HEK293T (cell line): ENCODE measurements at regions not wholly inside any gene's neighbourhood (a gene's known extent, or its start where the extent isn't known, plus 50 kb on each side); places are given as distances from the start of the nearest gene placed in this dataset.

Experiments used
- CTCF ChIA-PET: fragments of 350-600 bp; formaldehyde crosslinking; extraction: SDS; loops from one replicate; lab custom pipeline; 2021; ENCODE audit warnings: antibody characterized with exemption, inconsistent platforms; lab: Yijun Ruan, JAX
- POLR2A ChIA-PET: fragments of 350-600 bp; formaldehyde crosslinking; extraction: SDS; loops from one replicate; lab custom pipeline; 2020; ENCODE audit warnings: antibody characterized with exemption, inconsistent platforms; lab: Yijun Ruan, JAX
- DNase-seq: peaks from one replicate; pipeline ENCODE4 v3.0.0; 2012; ENCODE audit warnings: mixed read lengths; ENCODE audit errors: extremely low spot score
- ARNT ChIP-seq: fragments of 450-650 bp; IDR thresholded peaks from 2 replicates; pipeline ENCODE4 v1.6.1; 2017; ENCODE audit warnings: mild to moderate bottlenecking
- BHLHE40 ChIP-seq: fragments of 450-650 bp; IDR thresholded peaks from 2 replicates; pipeline ENCODE4 v1.6.1; 2016; ENCODE audit warnings: mild to moderate bottlenecking, moderate library complexity, borderline replicate concordance
- CTBP1 ChIP-seq: fragments of 450-650 bp; IDR thresholded peaks from 2 replicates; pipeline ENCODE4 v1.6.1; 2016; ENCODE audit warnings: borderline replicate concordance
- ELF4 ChIP-seq: fragments of 450-650 bp; IDR thresholded peaks from 2 replicates; pipeline ENCODE4 v1.6.1; 2017; ENCODE audit warnings: antibody characterized with exemption
- FOXA1 ChIP-seq: fragments of 450-650 bp; IDR thresholded peaks from 2 replicates; pipeline ENCODE4 v1.6.1; 2016; ENCODE audit warnings: mild to moderate bottlenecking
- FOXK2 ChIP-seq: fragments of 450-650 bp; IDR thresholded peaks from 2 replicates; pipeline ENCODE4 v1.6.1; 2016; ENCODE audit warnings: mild to moderate bottlenecking
- FOXM1 ChIP-seq: fragments of 450-650 bp; IDR thresholded peaks from 2 replicates; pipeline ENCODE4 v1.6.1; 2017; ENCODE audit warnings: mild to moderate bottlenecking, borderline replicate concordance
- HDGF ChIP-seq: fragments of 450-650 bp; IDR thresholded peaks from 2 replicates; pipeline ENCODE4 v1.6.1; 2017; ENCODE audit warnings: antibody characterized with exemption, borderline replicate concordance
- L3MBTL2 ChIP-seq: fragments of 450-650 bp; conservative IDR thresholded peaks from 2 replicates; pipeline ENCODE4 v1.6.1; 2016; ENCODE audit warnings: mild to moderate bottlenecking
- LEF1 ChIP-seq: fragments of 450-650 bp; IDR thresholded peaks from 2 replicates; pipeline ENCODE4 v1.6.1; 2017; ENCODE audit warnings: mild to moderate bottlenecking, borderline replicate concordance
- NFRKB ChIP-seq: fragments of 450-650 bp; IDR thresholded peaks from 2 replicates; pipeline ENCODE4 v1.6.1; 2016; ENCODE audit warnings: mild to moderate bottlenecking, moderate library complexity
- SP1 ChIP-seq: fragments of 450-650 bp; IDR thresholded peaks from 2 replicates; pipeline ENCODE4 v1.6.1; 2017
- SUZ12 ChIP-seq: fragments of 450-650 bp; IDR thresholded peaks from 2 replicates; pipeline ENCODE4 v1.6.1; 2016; ENCODE audit warnings: mild to moderate bottlenecking
- TARDBP ChIP-seq: fragments of 450-650 bp; IDR thresholded peaks from 2 replicates; pipeline ENCODE4 v1.6.1; 2016
- ZNF384 ChIP-seq: fragments of 450-650 bp; IDR thresholded peaks from 2 replicates; pipeline ENCODE4 v1.6.1; 2016
- TF ChIP-seq, protein P1 (sequence below): fragments of 450-650 bp; IDR thresholded peaks from 2 replicates; pipeline ENCODE4 v1.6.1; 2016

GRCh38 chr14:54213536-54213935, 183.3 kb upstream of the CDKN3 start:
- DNase-seq, result no peak
- no peak for TF ChIP-seq NFRKB
- TF ChIP-seq FOXK2, result no peak
- no peak for TF ChIP-seq FOXM1
- TF ChIP-seq SUZ12, result no peak
- TF ChIP-seq ZNF384, result no peak
- no peak for TF ChIP-seq SP1
- TF ChIP-seq L3MBTL2, result no peak
- no peak for TF ChIP-seq ARNT
- TF ChIP-seq CTBP1, result no peak
- TF ChIP-seq, protein P1, sequence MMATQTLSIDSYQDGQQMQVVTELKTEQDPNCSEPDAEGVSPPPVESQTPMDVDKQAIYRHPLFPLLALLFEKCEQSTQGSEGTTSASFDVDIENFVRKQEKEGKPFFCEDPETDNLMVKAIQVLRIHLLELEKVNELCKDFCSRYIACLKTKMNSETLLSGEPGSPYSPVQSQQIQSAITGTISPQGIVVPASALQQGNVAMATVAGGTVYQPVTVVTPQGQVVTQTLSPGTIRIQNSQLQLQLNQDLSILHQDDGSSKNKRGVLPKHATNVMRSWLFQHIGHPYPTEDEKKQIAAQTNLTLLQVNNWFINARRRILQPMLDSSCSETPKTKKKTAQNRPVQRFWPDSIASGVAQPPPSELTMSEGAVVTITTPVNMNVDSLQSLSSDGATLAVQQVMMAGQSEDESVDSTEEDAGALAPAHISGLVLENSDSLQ, result no peak
- TF ChIP-seq BHLHE40, result no peak
- no peak for TF ChIP-seq ELF4
- CTCF ChIA-PET, result no interaction called here
- POLR2A ChIA-PET, result no interaction called here

DNA sequence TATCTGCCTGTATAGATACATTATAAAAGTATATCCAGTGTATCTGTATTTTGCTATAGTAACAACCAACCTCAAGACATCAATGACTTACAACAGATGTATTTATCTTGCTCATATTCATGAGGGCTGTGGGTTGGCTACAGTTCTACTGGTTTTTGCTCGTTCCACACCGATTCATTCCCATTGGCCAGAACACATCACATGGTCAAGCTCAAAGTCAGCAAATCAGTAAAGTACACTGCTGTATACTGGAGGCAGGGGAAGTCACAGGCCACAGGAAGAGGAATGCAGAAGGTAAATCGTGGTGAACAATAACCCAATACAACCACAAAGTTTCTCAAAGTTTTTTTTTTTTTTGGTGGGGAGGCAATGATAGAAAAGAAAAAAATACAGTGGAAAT, 180.0 kb upstream of the CDKN3 start:
- TF ChIP-seq SUZ12, result no peak
- CTCF ChIA-PET, result interaction anchor here (0.6 kb wide), 1 partner anchor 755 kb away, joined by 3 read pairs; no protein-coding TSS in a partner anchor
- no peak for DNase-seq
- POLR2A ChIA-PET, result no interaction called here

DNA sequence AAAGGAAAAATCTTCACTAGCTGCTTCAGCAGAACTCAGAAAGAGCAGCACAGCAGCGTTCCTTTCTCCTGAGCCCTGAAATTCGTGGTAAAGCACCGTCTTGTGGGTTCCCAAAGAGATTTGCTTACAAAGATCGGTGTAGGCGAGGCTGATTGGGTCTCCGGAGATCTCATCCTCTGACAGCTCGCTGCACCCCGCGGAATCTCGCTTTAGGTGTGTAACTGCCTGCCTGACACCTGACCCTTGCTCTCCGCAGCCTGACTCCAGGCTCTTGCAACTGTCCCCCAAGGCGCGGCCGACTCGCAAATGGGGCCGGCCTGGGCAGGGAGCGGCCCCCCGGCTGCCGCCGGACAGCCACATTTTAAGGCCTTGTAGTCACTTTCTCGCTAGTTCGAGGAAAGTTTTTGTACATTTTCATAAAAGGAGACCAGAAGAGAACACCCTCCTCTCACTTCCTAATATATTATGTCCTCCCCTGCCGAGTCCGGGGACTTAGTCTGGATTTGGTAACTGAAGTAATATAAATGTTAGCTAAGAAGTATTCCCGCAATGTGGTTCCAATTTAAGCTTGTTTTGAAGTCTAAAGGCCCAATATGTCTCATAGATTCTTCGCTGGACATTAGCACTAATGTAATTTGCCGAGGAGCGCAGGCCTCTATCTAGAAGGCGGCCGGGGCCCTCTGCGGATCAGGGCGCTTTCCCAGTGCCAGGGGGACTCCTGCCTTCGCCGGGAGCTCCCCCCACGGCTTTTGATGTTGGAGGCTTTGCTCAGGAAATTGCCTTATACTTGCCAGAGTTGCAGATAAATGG, 177.3 kb upstream of the CDKN3 start:
- ChIA-PET CTCF (no interaction called here), POLR2A (interaction anchor here (0.7 kb wide), 1 partner anchor 114 kb away, joined by 3 read pairs; no protein-coding TSS in a partner anchor)
- TF ChIP-seq FOXM1, result no peak
- TF ChIP-seq ZNF384, result no peak
- TF ChIP-seq SUZ12, result no peak
- DNase-seq, result no peak

DNA sequence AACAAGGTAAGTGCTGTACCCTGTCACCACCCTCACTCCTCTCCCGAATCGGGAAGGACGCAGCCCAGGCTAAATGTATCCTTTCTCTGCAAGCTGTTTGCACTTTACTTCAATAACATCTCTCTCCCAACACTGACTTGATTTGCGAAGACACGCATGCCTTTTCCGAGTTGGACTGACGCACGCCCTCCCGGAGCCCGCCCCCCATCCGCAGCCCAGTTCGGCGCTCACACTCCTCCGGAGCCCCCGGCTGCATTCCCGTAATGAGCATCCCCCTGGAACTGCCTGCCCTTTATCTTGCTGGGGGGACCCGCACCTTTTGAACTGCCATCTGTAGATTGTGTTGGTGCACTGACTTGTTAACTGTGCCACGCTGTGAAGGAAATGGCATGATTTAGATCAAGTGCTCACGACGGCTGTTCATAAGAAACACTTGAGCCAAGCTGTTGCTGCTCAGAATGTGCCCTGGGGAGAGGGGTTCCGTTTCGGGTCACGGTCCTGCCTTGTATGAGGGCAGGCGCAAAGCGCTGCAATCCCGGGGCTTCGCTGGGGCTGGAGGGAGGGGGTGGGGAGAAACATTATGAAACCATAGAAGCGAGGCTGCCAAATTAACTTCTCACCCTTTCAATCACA, 176.6 kb upstream of the CDKN3 start:
- ChIA-PET CTCF (interaction anchor here (0.6 kb wide), 1 partner anchor 50 kb away, joined by 3 read pairs; no protein-coding TSS in a partner anchor), POLR2A (no interaction called here)
- TF ChIP-seq LEF1 (no peak), BHLHE40 (no peak), NFRKB (no peak), CTBP1 (no peak), ARNT (no peak), ZNF384 (no peak), SUZ12 (no peak), FOXK2 (no peak), FOXM1 (no peak), SP1 (no peak), FOXA1 (no peak)
- TF ChIP-seq, protein P1, result no peak
- no peak for DNase-seq

GRCh38 chr14:54220704-54221431, 175.9 kb upstream of the CDKN3 start:
- ChIA-PET POLR2A (no interaction called here), CTCF (interaction anchor here (0.5 to 0.6 kb wide), 2 partner anchors 51 to 1387 kb away, joined by 3 to 4 read pairs; no protein-coding TSS in a partner anchor)
- no peak for TF ChIP-seq SUZ12
- TF ChIP-seq ARNT, result no peak
- no peak for TF ChIP-seq BHLHE40
- TF ChIP-seq LEF1, result no peak
- TF ChIP-seq L3MBTL2, result no peak
- TF ChIP-seq HDGF, result no peak
- no peak for TF ChIP-seq FOXA1
- no peak for TF ChIP-seq TARDBP
- TF ChIP-seq, protein P1, result no peak
- no peak for TF ChIP-seq ZNF384
- no peak for TF ChIP-seq ELF4

DNA sequence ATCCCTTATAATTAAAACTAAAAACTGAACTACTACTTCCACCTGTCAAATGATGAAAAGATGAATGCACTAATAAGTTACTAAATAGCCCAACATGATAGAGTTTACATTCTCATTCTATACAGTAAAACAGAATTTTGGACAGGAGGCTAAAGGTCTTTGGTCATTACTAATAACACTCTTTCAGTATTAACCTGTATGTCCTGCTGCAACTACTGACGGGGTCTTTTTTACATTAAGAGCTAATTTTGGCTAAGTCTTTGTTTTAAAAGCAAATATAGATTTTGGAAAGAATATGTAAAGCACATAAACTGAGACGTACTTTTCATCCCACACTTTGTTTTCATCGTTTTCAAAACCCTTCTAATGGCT, 175.4 kb upstream of the CDKN3 start:
- no peak for DNase-seq
- CTCF ChIA-PET, result no interaction called here
- TF ChIP-seq, protein P1, result no peak
- TF ChIP-seq SUZ12 (no peak), FOXA1 (no peak), SP1 (no peak), ARNT (no peak), NFRKB (no peak), ZNF384 (no peak), FOXM1 (no peak), LEF1 (no peak), ELF4 (no peak), L3MBTL2 (no peak), BHLHE40 (no peak), CTBP1 (no peak), HDGF (no peak), FOXK2 (no peak), TARDBP (no peak)
- POLR2A ChIA-PET, result no interaction called here

More at GRCh38 chr14:54220704-54221431, 175.9 kb upstream of the CDKN3 start:
- DNase-seq, result no peak
